ENCODE measurements at regions not wholly inside any gene's neighbourhood (a gene's known extent, or its start where the extent isn't known, plus 50 kb on each side); places are given as distances from the start of the nearest gene placed in this dataset.

- TF ChIP-seq, protein P1, sequence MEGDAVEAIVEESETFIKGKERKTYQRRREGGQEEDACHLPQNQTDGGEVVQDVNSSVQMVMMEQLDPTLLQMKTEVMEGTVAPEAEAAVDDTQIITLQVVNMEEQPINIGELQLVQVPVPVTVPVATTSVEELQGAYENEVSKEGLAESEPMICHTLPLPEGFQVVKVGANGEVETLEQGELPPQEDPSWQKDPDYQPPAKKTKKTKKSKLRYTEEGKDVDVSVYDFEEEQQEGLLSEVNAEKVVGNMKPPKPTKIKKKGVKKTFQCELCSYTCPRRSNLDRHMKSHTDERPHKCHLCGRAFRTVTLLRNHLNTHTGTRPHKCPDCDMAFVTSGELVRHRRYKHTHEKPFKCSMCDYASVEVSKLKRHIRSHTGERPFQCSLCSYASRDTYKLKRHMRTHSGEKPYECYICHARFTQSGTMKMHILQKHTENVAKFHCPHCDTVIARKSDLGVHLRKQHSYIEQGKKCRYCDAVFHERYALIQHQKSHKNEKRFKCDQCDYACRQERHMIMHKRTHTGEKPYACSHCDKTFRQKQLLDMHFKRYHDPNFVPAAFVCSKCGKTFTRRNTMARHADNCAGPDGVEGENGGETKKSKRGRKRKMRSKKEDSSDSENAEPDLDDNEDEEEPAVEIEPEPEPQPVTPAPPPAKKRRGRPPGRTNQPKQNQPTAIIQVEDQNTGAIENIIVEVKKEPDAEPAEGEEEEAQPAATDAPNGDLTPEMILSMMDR (IDR thresholded peaks at IDR 0.05): no peak
- no peak for TF ChIP-seq POLR2A (IDR thresholded peaks at IDR 0.05)
These were observed 496.2 kb upstream of the ZMIZ1 start for GRCh38 chr10:78572565-78572964.

Measured in testis (tissue), 2 donors.